ENCODE measurements at regions not wholly inside any gene's neighbourhood (a gene's known extent, or its start where the extent isn't known, plus 50 kb on each side); places are given as distances from the start of the nearest gene placed in this dataset.
A peak's percentile ranks its signal among the peaks of the same experiment; 100 is the strongest.

GRCh38 chr15:38726187-38726586 lies 161.6 kb upstream of the RASGRP1 start:
- TF ChIP-seq CTCF (IDR thresholded peaks at IDR 0.05; ENCODE audit: extremely low read depth, low read depth, low read length): no peak
- no peaks in the 10 kb centered on the region for H3K79me2 ChIP-seq (ENCODE audit: insufficient read depth, low read length)

GRCh38 chr15:38733331-38733730 lies 168.7 kb upstream of the RASGRP1 start:
- TF ChIP-seq CTCF (IDR thresholded peaks at IDR 0.05; ENCODE audit: extremely low read depth, low read depth, low read length): no peak
- Histone ChIP-seq H2AFZ (ENCODE audit: low read length) (no peak overlapping the region), H3K79me2 (ENCODE audit: insufficient read depth, low read length) (no peaks in the 10 kb centered on the region), H3K4me1 (ENCODE audit: insufficient read depth, low read length) (no peaks in the 10 kb centered on the region), H4K20me1 (ENCODE audit: insufficient read depth, low read length) (no peaks in the 10 kb centered on the region), H3K27me3 (ENCODE audit: insufficient read depth, low read length) (no peaks in the 10 kb centered on the region), H3K9me3 (ENCODE audit: low read depth, low read length) (no peaks in the 10 kb centered on the region), H3K27ac (ENCODE audit: low read depth, low read length) (no peak overlapping the region), H3K4me2 (ENCODE audit: insufficient read depth, low read length) (no peak overlapping the region), H3K36me3 (ENCODE audit: insufficient read depth, low read length) (no peaks in the 10 kb centered on the region), H3K4me3 (ENCODE audit: insufficient read depth, low read length) (no peak overlapping the region)
- no peak for DNase-seq (ENCODE audit: insufficient read length, low spot score, missing footprints)

More at GRCh38 chr15:38726187-38726586, 161.6 kb upstream of the RASGRP1 start:
- H3K9me3 ChIP-seq (ENCODE audit: low read depth, low read length): no peaks in the 10 kb centered on the region
- H3K27me3 ChIP-seq (ENCODE audit: insufficient read depth, low read length): no peaks in the 10 kb centered on the region
- H3K4me1 ChIP-seq (ENCODE audit: insufficient read depth, low read length): peaks cover 6% of the 10 kb centered on the region
- H3K36me3 ChIP-seq (ENCODE audit: insufficient read depth, low read length): no peaks in the 10 kb centered on the region
- H2AFZ ChIP-seq (ENCODE audit: low read length): no peak overlapping the region
- no peak overlapping the region for H3K4me3 ChIP-seq (ENCODE audit: insufficient read depth, low read length)
- DNase-seq (ENCODE audit: insufficient read length, low spot score, missing footprints): no peak
- no peak overlapping the region for H3K27ac ChIP-seq (ENCODE audit: low read depth, low read length)
- H4K20me1 ChIP-seq (ENCODE audit: insufficient read depth, low read length): no peaks in the 10 kb centered on the region
- no peak overlapping the region for H3K4me2 ChIP-seq (ENCODE audit: insufficient read depth, low read length)

- H4K20me1 ChIP-seq (ENCODE audit: insufficient read depth, low read length): no peaks in the 10 kb centered on the region
- TF ChIP-seq CTCF (IDR thresholded peaks at IDR 0.05; ENCODE audit: extremely low read depth, low read depth, low read length): no peak
- H3K79me2 ChIP-seq (ENCODE audit: insufficient read depth, low read length): no peaks in the 10 kb centered on the region
- DNase-seq (ENCODE audit: insufficient read length, low spot score, missing footprints): no peak
- H3K4me2 ChIP-seq (ENCODE audit: insufficient read depth, low read length): no peak overlapping the region
- no peak overlapping the region for H3K27ac ChIP-seq (ENCODE audit: low read depth, low read length)
- H3K36me3 ChIP-seq (ENCODE audit: insufficient read depth, low read length): no peaks in the 10 kb centered on the region
- H2AFZ ChIP-seq (ENCODE audit: low read length): peak overlapping the region; percentile 55
- no peaks in the 10 kb centered on the region for H3K9me3 ChIP-seq (ENCODE audit: low read depth, low read length)
- H3K27me3 ChIP-seq (ENCODE audit: insufficient read depth, low read length): no peaks in the 10 kb centered on the region
- peaks cover 4% of the 10 kb centered on the region for H3K4me1 ChIP-seq (ENCODE audit: insufficient read depth, low read length)
- H3K4me3 ChIP-seq (ENCODE audit: insufficient read depth, low read length): no peak overlapping the region
Measured at GRCh38 chr15:38740206-38740605, 175.6 kb upstream of the RASGRP1 start.

GRCh38 chr15:38743147-38743546 lies 178.5 kb upstream of the RASGRP1 start:
- H4K20me1 ChIP-seq (ENCODE audit: insufficient read depth, low read length): no peaks in the 10 kb centered on the region
- H3K9me3 ChIP-seq (ENCODE audit: low read depth, low read length): no peaks in the 10 kb centered on the region
- no peaks in the 10 kb centered on the region for H3K79me2 ChIP-seq (ENCODE audit: insufficient read depth, low read length)
- no peak overlapping the region for H3K27ac ChIP-seq (ENCODE audit: low read depth, low read length)
- no peak overlapping the region for H3K4me3 ChIP-seq (ENCODE audit: insufficient read depth, low read length)
- peaks cover 18% of the 10 kb centered on the region for H3K4me1 ChIP-seq (ENCODE audit: insufficient read depth, low read length)
- TF ChIP-seq CTCF (IDR thresholded peaks at IDR 0.05; ENCODE audit: extremely low read depth, low read depth, low read length): no peak
- no peak for DNase-seq (ENCODE audit: insufficient read length, low spot score, missing footprints)
- H2AFZ ChIP-seq (ENCODE audit: low read length): no peak overlapping the region
- H3K4me2 ChIP-seq (ENCODE audit: insufficient read depth, low read length): no peak overlapping the region
- no peaks in the 10 kb centered on the region for H3K27me3 ChIP-seq (ENCODE audit: insufficient read depth, low read length)
- no peaks in the 10 kb centered on the region for H3K36me3 ChIP-seq (ENCODE audit: insufficient read depth, low read length)

All from osteoblast (primary cell).